ENCODE measurements at regions not wholly inside any gene's neighbourhood (a gene's known extent, or its start where the extent isn't known, plus 50 kb on each side); places are given as distances from the start of the nearest gene placed in this dataset.

- TF ChIP-seq CTCF (IDR thresholded peaks at IDR 0.05) = no peak
- TF ChIP-seq POLR2A (IDR thresholded peaks at IDR 0.05) = no peak
- no peak for TF ChIP-seq POLR2AphosphoS5 (IDR thresholded peaks at IDR 0.05)
Measured at GRCh38 chr3:152942366-152942765, 107.4 kb downstream of the P2RY1 start.
